HuH-7.5 (cell line): ENCODE measurements at regions not wholly inside any gene's neighbourhood (a gene's known extent, or its start where the extent isn't known, plus 50 kb on each side); places are given as distances from the start of the nearest gene placed in this dataset.

Source experiments
- DNase-seq: peaks from one replicate; pipeline ENCODE4 v3.0.0; 2011; ENCODE audit warnings: low spot score

- no peak for DNase-seq
These were observed 216.1 kb upstream of the PRPS1L1 start for GRCh38 chr7:18243731-18244130.

DNA sequence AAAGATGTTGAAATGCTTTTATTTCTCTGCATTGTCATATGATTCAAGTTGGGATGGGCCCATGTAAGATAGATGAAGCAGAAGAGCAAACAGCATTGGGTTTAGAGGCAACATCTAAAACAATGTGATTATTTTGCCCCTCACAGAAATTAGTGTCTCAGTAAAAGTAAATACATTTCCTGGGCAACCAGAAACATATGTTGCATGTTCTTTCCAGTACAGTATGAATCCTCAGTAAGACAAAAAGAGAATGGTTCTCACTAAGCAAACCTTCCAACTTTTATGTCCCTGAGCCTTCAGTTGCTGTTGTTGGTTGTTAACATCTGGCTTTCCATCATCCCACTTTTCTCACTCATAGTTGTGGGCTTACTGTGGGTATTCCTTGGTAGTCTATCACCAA, 222.5 kb upstream of the PRPS1L1 start:
- no peak for DNase-seq

DNA sequence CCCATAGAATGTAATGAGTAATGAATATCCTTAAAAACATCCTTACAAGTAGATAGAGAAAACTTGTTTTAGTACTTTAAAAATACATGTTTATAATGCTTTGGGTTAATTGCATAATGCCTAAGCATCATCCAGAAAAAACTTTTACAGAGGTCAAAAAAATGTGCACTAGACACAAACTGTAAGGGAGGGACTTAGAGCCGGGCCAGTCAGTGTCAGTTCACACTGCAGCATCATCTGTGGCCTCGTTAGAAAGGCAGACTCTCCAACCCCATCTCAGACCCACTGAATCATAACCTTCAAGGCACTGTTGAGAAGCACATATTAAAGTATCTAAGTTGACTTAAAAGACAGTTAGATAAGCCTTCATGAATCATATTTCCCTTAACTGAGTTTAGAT, 230.1 kb upstream of the PRPS1L1 start:
- DNase-seq = no peak

DNA sequence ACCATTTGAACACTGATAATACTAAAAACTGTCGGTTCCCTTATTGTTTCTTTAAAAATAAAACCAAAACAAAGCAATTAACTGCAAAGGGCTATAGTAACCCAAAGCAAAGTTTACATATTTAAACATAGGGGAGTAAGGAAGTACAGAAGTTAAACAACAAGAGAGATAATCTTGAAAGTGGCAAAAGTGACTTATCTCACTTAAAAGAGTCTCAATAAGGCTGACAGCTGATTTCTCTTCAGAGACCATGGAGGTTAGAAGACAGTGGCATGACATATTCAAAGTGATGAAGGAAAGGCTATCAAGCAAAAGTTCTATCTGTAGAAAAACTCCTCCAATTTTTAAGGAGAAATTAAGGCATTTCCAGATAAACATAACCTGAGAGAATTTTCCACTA, 233.5 kb upstream of the HDAC9 start:
- no peak for DNase-seq

- DNase-seq = no peak
These were observed 229.8 kb upstream of the HDAC9 start for GRCh38 chr7:18265611-18266281.

- no peak for DNase-seq
These were observed 227.0 kb upstream of the HDAC9 start for GRCh38 chr7:18268571-18268970.

DNA sequence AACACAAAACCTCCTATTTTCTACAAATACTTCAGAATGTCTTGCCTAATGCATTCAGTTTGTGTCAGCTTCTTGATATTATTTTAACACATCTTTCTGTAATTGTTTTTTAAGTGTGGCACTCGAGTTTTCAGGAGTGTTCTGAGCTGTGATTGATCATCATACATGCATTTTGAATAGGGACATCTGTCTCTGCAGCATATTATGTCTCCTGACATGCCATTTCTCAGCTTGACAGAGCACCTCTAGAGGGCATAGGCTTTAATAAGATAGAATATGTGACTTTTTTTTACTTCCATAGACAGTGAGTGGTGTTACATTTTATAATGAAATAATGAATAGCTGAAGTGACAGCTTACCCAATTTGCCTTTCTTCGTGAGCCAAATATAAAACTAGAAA, 219.2 kb upstream of the HDAC9 start:
- no peak for DNase-seq

DNA sequence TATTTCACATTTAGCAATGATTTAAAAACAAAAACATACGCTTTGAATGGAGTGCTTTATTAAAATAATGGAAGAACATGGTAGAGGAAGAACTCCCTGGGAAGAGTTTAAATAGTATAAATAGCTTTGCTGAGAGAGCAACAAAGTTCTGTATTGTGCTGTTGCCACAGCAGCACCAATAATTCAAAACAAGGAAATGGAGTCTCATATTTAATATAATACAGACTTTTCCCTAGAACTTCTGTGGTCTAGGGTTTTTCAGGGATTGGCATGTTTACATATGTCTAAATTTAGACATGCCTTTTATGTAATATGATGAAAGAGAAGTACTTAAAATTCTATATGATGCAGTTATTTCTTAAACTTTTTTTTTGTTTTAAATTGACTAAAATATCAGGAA, 217.2 kb upstream of the HDAC9 start:
- DNase-seq = no peak

DNA sequence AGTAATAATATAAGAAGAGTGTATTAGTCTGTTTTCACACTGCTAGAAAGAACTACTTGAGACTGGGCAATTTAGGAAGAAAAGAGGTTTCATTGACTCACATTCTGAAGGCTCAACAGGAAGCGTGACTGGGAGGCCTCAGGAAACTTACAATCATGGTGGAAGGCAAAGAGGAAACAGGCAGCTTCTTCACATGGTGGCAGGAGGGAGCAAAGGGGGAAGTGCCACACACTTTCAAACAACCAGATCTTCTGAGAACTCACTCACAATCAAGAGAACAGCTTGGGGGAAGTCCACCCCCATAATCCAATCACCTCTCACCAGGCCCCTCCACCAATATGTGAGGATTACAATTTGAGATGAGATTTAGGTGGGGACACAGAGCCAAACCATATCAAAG, 212.5 kb upstream of the HDAC9 start:
- DNase-seq = no peak

- no peak for DNase-seq
These were observed 208.1 kb upstream of the HDAC9 start for GRCh38 chr7:18287482-18287881.

GRCh38 chr7:18288322-18289037, 207.1 kb upstream of the HDAC9 start:
- no peak for DNase-seq

- DNase-seq = no peak
These were observed 205.8 kb upstream of the HDAC9 start for GRCh38 chr7:18289788-18290187.

DNA sequence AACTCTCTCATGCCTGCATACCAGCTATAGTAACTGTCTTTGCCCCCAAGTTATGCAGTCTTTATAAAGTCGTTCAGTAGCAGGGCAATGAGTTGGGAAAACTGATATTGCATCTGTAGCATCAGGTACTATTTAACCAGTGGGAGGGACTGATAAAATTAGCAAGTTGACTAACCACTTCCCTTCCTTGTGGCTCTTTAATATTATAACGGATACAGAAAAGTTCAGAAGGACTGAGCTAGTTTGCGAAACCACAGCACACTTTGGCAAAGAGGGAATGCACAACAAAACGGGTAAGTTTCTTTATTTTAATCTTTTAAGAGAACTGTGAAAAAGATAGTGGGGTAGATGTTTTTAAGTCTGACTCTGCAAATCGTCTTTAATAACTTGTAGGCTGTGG, 205.3 kb upstream of the HDAC9 start:
- no peak for DNase-seq

DNA sequence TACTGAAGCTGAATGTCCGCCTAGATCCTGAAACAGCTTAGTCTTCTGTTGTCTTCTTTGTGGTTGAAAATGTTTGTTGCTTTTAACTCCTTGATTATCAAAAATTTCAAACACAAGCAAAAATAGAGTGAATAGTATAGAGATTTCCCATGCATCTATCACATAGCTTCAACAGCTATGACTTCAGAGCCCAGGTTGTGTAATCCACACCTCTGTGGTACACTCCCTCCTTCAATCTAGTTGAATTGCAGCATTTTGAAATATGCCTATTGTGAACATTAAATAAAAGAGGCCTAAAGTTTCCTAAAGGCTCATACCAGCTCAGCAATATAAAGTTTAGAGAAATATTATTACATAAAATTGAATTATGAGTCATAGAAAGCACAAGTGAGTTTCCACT, 204.7 kb upstream of the HDAC9 start:
- DNase-seq = no peak

DNA sequence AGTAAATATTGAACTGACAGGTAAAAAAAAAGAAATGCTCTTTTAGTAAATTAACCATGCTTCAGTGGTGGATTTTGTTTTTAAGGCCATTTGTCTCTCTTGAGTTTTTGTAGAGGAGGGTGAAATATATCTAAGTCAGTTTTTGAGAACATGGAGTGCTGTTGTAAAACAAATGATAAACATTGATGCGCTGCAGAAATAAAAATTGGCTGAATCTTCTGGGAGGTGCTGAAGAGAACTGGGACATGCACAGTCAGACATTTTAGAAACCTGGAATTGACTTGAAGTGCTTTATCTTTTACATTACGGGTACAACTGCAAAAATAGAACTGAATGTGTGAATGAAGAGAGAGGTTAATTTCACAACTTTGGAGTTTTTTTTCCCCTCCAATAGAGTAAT, 203.0 kb upstream of the HDAC9 start:
- no peak for DNase-seq

GRCh38 chr7:18293759-18294158, 201.8 kb upstream of the HDAC9 start:
- no peak for DNase-seq

- no peak for DNase-seq
These were observed 201.1 kb upstream of the HDAC9 start for GRCh38 chr7:18294411-18294810.

GRCh38 chr7:18295781-18296423, 199.6 kb upstream of the HDAC9 start:
- no peak for DNase-seq

- no peak for DNase-seq
These were observed 193.5 kb upstream of the HDAC9 start for GRCh38 chr7:18302097-18302496.

GRCh38 chr7:18305866-18306265, 189.7 kb upstream of the HDAC9 start:
- no peak for DNase-seq

DNA sequence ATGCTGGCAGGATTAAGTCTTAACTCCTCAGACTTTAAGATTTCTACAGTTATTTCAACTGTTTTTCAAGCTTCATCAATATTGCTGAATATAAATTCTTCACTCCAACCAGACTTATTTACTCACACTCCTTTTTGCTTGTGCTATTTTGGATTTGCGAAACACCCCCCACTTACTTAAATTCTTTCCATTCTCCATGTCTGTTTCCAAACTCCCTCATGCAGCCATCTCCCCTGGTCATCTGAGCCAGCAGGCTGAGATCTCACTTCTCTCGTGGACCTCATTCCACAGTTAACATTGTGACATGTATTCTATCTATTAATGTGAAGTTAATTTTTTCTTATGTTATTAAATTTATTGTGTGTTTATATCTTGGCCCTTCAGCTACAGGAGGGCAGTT, 188.9 kb upstream of the HDAC9 start:
- no peak for DNase-seq

DNA sequence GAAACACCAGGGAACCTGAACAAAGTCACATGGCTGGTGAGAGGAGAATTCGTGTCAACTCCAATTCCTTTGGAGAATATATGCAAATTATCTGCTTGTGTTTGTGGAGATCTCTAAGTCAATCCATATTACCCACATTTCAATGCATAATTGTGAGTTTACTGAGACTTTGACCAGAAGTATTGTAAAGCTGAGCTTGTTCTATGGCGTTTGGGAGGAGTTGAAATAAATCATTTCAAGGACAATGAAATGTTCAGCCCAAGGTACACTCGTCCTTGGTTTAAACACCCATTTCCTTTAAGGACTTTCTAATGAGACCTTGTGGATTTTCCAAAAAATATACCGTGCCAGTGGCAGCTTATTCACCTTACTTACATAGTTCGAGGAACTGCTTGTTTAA, 186.6 kb upstream of the HDAC9 start:
- DNase-seq = no peak

DNA sequence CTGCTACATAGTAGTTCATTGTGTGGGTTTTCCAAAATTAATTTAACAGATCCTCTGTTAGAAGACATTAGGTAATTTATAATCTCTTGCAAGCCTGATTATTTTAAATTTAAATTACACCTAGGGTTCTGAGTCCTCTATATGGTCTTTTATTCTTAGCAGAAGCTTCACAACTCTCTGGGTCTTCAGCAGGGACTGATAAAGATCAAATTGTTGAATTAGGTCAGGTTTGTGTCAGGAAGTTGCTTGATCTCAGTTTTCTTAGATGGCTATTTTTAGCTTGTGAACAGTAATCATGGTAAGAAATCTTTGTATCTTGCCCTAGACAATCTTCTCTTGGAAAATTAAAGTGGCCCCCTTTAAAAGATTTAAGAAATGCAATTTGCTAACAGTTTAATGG, 183.1 kb upstream of the HDAC9 start:
- no peak for DNase-seq

GRCh38 chr7:18313965-18314364, 181.6 kb upstream of the HDAC9 start:
- no peak for DNase-seq
